A673 (cell line): ENCODE measurements at regions not wholly inside any gene's neighbourhood (a gene's known extent, or its start where the extent isn't known, plus 50 kb on each side); places are given as distances from the start of the nearest gene placed in this dataset.

Experiments used
- CTCF ChIP-seq: fragments of 300-800, 200-600 bp; sonication (generic); conservative IDR thresholded peaks from 2 replicates; pipeline ENCODE4 v1.5.1; 2017; ENCODE audit warnings: low read depth, mild to moderate bottlenecking, antibody characterized with exemption, low read length, moderate library complexity, mixed read lengths
- EZH2 ChIP-seq: fragments of 200-600 bp; sonication (generic); IDR thresholded peaks from 2 replicates; pipeline ENCODE4 v1.6.1; 2017; ENCODE audit warnings: borderline replicate concordance, low read depth, mild to moderate bottlenecking, mixed read lengths, antibody characterized with exemption, low read length; ENCODE audit not compliant: poor library complexity, severe bottlenecking

DNA sequence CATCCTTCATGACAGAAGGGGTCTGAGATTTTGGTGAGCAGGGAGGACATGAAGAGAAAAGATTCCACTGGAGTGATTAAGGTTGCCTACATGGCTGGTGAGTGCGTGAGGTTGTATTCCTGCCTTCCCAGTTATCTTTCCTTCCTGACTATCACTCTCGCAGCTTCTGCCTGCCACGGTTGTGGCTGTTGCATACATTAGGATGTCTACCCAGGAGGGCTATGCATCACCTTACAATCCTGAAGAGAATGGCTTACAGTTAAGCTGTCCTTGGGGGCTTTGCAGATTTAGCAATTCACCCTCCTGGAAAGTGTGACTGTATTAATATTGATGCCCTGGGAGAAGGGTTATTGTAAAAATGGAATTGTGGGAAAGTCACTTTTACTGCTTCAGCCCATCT is 571.0 kb downstream of the TSN start:
- no peak for TF ChIP-seq CTCF
- TF ChIP-seq EZH2: no peak
